GM21529 (cell line): ENCODE measurements at regions not wholly inside any gene's neighbourhood (a gene's known extent, or its start where the extent isn't known, plus 50 kb on each side); places are given as distances from the start of the nearest gene placed in this dataset.
"Not testable (repeated sequence)": the region's sequence is repeated elsewhere in the genome, so short reads cannot be mapped to it uniquely, and the experiment has no call there.

Experiments
- ATAC-seq: cut with Tn5 transposase; IDR thresholded peaks from one replicate; pipeline ENCODE4 v1.9.1; 2021; ENCODE audit not compliant: unreplicated experiment

GRCh38 chrX:42290608-42291007 lies 367.3 kb upstream of the CASK start:
- no peak for ATAC-seq

DNA sequence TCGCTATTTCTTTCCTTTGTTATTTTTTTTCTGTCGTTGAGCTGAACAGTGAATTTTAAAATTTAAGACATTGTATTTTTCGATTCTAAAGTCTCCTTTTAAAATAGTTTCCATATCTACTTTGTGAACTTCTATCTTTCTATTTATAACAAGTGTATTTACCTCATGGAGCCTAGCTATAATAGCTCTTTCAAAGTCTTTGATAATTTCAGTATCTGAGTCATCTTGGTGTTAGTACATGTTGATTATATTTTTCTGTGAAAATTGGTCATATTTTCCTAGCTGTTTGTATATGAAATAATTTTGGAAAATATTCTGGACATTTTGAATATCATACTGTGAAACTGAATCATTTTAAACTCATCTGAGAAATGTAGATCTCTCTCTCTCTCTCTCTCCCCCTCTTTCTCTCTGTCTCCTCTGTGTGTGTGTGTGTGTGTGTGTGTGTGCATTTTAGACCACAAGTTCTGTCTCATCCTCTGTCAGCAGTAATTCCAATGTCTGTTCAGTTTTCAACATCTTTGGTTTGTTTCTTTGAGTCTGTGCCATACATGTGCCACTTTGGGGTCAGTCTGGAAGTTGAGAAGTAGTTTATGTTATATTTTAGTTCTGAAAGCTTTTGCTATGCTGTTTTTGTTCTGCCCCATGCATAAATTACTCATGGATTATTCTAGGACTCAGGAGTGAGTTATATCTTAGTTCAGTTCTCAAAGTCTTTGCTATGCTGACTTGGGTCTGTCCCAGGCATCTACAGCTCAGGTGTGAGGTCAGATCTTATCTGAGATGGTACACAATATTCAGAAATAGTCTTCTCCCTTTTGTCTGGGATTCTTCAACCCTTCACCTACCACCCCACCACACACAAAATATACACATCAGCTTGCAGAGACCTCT lies 366.4 kb upstream of the CASK start:
- no peak for ATAC-seq

DNA sequence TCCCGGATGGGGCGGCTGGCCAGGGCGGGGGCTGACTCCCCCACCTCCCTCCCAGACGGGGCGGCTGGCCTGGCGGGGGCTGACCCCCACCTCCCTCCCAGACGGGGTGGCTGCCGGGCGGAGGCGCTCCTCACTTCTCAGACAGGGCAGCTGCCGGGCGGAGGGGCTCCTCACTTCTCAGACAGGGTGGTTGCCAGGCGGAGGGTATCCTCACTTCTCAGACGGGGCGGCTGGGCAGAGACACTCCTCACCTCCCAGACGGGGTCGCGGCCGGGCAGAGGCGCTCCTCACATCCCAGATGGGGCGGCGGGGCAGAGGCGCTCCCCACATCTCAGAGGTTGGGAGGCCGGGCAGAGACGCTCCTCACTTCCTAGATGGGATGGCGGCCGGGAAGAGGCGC lies 362.3 kb upstream of the CASK start:
- ATAC-seq, result not testable (repeated sequence)

DNA sequence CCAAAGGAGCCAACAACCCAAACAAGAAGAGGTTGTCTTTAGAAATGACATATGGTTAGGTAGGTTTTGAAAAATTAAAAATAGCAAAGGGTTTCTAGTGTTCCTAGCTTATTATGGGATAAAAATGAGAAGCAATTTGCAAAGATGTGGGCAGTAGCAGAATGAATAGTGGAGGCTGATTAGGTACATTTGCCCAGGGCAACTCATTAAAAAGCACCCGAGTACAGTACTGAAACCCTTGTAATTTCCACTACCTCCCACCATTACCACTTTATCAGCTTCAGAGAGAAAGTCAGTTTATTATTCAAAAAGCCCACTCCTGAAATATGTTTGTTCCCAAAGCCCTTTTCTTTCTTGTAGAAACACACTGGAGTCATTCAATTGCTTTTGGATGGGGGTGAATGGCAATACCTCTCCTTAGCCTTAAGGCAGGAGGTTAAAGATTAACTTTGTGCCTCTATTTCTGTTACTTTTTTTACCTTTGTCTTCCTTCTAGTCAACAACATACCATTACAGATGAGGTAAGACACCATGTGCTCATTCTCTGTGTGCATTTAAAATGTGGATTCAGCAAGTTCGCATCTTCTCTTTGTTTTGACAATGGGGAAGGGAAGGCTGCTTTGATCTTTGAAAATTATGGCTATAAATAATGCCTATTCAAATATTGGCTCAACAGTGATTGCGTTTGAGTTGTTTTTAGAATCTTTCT lies 353.8 kb upstream of the CASK start:
- ATAC-seq, result no peak

GRCh38 chrX:42274151-42274550 lies 350.8 kb upstream of the CASK start:
- ATAC-seq, result no peak

DNA sequence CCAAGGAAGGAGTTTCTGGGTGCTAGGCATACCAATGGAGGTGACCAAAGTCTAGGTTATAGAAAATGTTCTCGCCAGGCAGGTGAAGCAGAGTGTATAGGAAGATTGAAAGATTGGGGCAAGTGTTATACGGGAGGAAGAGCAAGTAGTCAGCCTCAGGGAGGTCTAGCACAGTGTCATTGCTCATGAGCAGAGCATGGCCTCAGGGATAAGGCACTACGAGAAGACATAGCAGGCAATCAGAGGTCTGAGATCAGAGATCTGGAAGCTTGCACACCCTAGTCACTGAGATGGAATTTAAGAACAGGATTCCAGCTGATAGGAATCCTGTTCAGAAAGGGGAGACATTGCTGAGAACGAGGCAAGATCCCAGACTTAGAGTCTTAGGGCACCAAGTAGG lies 350.0 kb upstream of the CASK start:
- ATAC-seq, result no peak

DNA sequence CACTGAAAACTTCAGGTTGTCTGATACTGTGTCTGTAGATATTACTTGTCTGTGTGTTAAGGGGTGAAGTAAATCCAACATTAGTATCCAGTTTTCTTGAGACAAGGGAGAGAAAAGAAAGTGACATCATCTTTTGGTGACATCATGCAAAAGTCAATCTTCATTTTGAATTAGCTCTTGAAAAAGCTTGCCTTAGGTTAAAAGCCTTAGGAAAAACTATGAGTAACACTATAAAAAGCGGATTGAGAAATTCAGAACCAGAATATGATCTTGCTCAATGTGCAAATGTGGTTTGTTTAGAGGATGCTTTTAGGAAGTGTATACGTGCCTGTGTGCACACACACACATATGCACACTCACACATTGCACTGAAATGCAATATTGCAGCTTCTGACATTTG lies 345.8 kb upstream of the CASK start:
- ATAC-seq, result no peak

GRCh38 chrX:42260854-42261253 lies 337.5 kb upstream of the CASK start:
- ATAC-seq, result no peak

DNA sequence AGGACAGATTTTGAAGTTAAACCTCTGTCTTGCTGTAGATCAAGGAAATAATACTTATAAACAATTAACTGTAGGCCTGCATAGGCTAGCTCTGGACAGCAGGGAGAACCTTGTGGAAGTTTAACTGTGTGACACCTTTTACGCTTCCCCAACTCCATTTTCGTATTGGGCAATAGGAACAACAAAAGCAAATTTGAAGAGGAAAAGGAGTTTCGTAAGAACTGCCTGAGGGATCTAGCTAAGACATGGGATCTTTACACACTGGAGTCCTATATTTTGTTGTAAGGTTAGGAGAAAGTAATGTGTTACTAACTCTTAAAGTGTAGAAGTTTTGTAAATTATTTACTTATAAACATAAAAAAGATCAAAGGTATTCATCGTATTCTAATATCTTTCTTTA lies 324.9 kb upstream of the CASK start:
- ATAC-seq, result no peak

- no peak for ATAC-seq
Observed at GRCh38 chrX:42247241-42247640, 323.9 kb upstream of the CASK start.

DNA sequence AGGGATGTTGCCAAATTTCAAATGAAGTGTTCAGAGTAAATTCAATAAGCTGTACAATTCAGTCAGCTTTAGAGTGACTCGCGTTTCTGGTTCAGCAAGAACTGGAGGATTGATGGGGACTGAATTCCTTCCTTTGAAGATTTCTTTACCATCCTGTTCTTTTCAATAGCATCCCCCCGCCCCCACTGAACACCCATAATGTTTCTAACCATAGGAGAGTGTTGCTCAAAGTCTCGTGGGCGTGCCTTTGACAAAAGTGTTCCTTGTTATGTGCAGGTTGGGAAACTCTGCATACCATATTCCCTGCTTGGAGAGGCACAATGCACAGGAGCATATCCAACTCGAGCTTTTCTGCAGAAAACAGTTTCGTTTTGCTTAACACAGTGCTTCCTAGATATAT lies 323.5 kb upstream of the CASK start:
- no peak for ATAC-seq

DNA sequence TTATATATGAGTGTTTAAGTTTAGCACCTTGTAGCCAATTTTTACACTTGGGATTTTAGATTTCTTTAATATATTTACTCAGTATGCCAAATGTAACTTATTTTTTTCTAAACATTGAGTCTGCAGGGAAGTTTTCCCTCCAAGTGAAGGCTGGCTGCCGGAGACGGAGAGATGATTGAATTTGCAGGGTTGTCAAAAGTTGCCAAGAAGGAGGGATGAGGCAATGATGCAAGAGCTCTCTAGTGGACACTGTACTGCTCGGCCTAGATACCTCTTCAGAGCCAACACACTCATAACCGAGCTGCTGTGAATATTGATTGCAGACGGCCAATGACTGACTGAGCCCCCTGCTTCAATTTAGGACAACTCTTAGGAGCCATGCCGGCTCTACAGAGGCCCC lies 318.6 kb upstream of the CASK start:
- ATAC-seq, result no peak

DNA sequence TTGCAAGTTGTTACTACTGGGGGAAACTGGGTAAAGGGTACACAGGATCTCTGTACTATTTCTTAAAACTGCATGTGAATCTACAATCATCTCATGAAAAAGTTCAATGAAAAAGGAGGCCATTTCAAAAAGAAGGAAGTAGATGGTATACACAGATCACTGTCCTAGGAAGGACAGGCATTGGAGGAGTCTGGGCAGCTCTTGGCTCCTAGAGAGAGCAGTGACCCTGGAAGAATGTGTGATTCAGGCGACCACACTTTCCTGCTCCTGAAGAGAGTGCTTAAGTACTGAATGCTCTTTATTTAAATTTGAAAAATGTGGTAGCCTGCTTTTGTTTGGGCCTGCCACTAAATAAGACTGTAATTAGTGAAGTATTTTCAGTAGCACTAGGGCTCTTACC lies 318.1 kb upstream of the CASK start:
- no peak for ATAC-seq

DNA sequence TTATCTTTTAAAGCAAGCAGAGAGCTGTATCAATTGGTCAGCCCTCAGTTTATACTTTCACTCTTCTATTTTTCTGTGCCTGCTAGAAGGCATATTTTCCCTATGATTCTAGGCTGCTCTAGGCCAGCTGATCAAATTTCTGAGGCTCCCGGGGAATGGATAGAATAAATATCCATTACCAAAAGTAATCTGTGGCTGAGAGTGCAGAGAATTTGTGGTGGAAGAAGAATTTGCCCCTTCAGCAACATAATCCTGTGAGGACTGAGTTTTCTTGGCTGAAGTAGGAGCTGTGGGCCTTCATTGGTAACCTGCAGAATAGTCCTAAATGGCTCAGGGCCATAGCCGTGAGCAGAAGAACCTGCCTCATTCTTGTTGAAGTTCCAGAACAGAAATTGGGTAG lies 314.6 kb upstream of the CASK start:
- ATAC-seq, result no peak

DNA sequence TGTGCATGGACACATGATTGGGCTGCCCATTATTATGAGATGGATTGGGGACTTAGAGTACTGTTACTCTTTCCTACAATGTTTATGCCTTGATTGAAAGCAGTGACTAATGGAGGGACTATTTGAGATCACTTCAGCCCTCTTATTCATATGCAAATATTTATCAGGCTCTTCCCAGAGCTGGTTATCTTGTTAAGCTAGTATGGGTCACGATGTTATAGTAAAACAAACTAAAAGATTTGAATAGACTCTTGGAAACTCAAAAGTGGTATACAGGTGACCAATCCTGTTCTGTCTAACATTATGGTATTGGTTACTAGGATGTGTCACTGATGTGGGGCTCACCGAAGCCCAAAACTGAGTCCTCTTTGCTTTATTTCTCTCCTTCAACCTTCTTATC lies 306.2 kb upstream of the CASK start:
- no peak for ATAC-seq

GRCh38 chrX:42220666-42221065 lies 297.3 kb upstream of the CASK start:
- ATAC-seq, result no peak

DNA sequence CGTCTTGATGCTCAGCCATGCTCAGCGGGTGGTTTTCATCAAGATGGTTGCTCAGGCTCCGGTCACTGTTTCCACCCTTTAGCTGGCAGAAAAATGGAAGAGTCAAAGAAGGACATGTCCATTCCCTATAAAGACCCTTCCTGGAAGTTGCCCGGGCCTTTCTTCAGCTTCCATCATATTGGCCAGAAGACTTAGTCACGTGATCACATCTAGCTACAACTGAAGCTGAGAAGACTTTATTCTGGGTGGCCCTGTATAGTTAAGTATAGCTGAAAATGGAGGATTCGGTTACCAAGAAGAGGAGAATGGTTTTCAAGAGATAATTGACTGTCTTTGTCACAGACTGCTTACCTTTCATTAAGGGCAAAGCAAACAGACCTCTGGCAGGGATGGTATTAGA lies 296.7 kb upstream of the CASK start:
- ATAC-seq, result no peak

GRCh38 chrX:42219231-42219630 lies 295.9 kb upstream of the CASK start:
- ATAC-seq, result no peak

GRCh38 chrX:42195506-42195905 lies 272.2 kb upstream of the CASK start:
- ATAC-seq, result no peak

GRCh38 chrX:42189576-42189975 lies 266.2 kb upstream of the CASK start:
- ATAC-seq, result no peak

GRCh38 chrX:42188730-42189129 lies 265.4 kb upstream of the CASK start:
- no peak for ATAC-seq

GRCh38 chrX:42176789-42177188 lies 253.4 kb upstream of the CASK start:
- no peak for ATAC-seq

GRCh38 chrX:42175843-42176242 lies 252.5 kb upstream of the CASK start:
- ATAC-seq, result no peak
